Neural crest cell (in vitro differentiated cells): ENCODE measurements at regions not wholly inside any gene's neighbourhood (a gene's known extent, or its start where the extent isn't known, plus 50 kb on each side); places are given as distances from the start of the nearest gene placed in this dataset.

Experiments used
- DNase-seq: peaks from one replicate; pipeline ENCODE4 v3.0.0; 2021; ENCODE audit warnings: low read depth, mixed read lengths, low spot score
- H3K27ac Mint-ChIP-seq: one replicate; pipeline ENCODE4 v1.8.0; 2021; ENCODE audit warnings: mild to moderate bottlenecking, mixed read lengths; ENCODE audit not compliant: unreplicated experiment
- H3K27me3 Mint-ChIP-seq: 2 replicates; pipeline ENCODE4 v1.8.0; 2021; ENCODE audit warnings: low read depth, mild to moderate bottlenecking, mixed read lengths
- H3K36me3 Mint-ChIP-seq: 2 replicates; pipeline ENCODE4 v1.8.0; 2021; ENCODE audit warnings: low read depth, mild to moderate bottlenecking, mixed read lengths
- H3K4me1 Mint-ChIP-seq: 2 replicates; pipeline ENCODE4 v1.8.0; 2021; ENCODE audit warnings: mixed read lengths
- H3K4me3 Mint-ChIP-seq: one replicate; pipeline ENCODE4 v1.8.0; 2021; ENCODE audit warnings: mild to moderate bottlenecking, mixed read lengths
- H3K9me3 Mint-ChIP-seq: 2 replicates; pipeline ENCODE4 v1.8.0; 2021; ENCODE audit warnings: mixed read lengths
- CTCF ChIP-seq: fragments of 200-600 bp; sonication (generic); conservative IDR thresholded peaks from 2 replicates; pipeline ENCODE4 v1.5.0; 2021; ENCODE audit warnings: antibody characterized with exemption, mild to moderate bottlenecking

GRCh38 chr7:98565103-98565502 is 52.0 kb upstream of the NPTX2 start:
- Mint-ChIP-seq H3K4me3 (peak overlapping the region; percentile 16), H3K27me3 (peaks cover 42% of the 10 kb centered on the region), H3K9me3 (peaks cover 5% of the 10 kb centered on the region), H3K4me1 (peaks cover 43% of the 10 kb centered on the region), H3K27ac (peak overlapping the region; percentile 10), H3K36me3 (no peaks in the 10 kb centered on the region)
- DNase-seq: no peak
- no peak for TF ChIP-seq CTCF

- DNase-seq: no peak
- Mint-ChIP-seq H3K36me3 (peaks cover 2% of the 10 kb centered on the region), H3K27me3 (peaks cover 40% of the 10 kb centered on the region), H3K4me1 (peaks cover 26% of the 10 kb centered on the region), H3K9me3 (peaks cover 8% of the 10 kb centered on the region), H3K4me3 (no peak overlapping the region), H3K27ac (no peak overlapping the region)
- TF ChIP-seq CTCF: no peak
These were observed 54.1 kb upstream of the NPTX2 start for GRCh38 chr7:98562871-98563495.

DNA sequence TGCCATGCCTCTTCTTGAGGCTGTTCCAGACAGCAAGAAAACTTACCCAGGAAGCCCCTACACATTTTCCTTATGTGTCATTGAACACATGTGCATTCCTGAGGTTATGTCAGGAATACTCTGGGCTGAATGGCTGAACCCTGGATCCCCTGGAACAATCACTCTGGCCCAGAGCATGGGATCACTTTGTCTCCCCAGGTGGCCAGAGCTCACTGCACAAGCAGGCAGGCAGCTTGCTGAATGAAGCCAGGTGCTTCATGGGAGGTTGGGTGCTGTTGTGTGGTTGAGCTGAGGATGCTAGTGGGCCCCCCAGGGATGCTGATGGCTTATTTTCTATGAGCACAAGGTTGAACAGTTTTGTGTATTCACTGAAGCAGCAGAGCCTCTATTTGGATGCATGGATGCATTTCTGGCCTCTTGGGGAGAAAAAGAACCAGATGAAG is 54.7 kb upstream of the NPTX2 start:
- Mint-ChIP-seq H3K4me3 (no peak overlapping the region), H3K27ac (no peak overlapping the region), H3K27me3 (peaks cover 40% of the 10 kb centered on the region), H3K36me3 (peaks cover 2% of the 10 kb centered on the region), H3K4me1 (peaks cover 24% of the 10 kb centered on the region), H3K9me3 (peaks cover 8% of the 10 kb centered on the region)
- no peak for TF ChIP-seq CTCF
- no peak for DNase-seq

DNA sequence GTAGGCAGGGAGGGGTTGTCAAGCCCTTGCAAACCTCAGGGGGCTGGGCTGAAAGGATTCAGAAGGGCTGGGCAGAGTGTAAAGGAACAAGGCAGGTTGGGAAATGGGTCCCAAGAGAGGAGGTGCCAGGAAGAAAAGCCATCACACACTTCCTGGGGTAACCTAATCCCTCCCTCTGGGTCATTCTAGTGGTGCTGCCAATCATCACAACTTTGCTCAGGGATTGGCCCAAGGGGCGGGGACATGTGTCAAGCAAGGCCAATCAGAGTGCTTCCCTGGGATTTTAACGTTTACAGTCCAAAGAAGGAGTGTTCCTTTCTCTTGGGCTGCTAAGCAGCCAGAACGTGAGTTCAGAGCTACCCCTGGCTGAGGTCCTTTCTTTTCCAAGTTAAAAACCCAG is 57.1 kb upstream of the NPTX2 start:
- TF ChIP-seq CTCF: no peak
- no peak overlapping the region for H3K27ac Mint-ChIP-seq
- peaks cover 45% of the 10 kb centered on the region for H3K27me3 Mint-ChIP-seq
- H3K9me3 Mint-ChIP-seq: peaks cover 7% of the 10 kb centered on the region
- H3K36me3 Mint-ChIP-seq: peaks cover 2% of the 10 kb centered on the region
- peaks cover 4% of the 10 kb centered on the region for H3K4me1 Mint-ChIP-seq
- no peak for DNase-seq
- H3K4me3 Mint-ChIP-seq: no peak overlapping the region

GRCh38 chr7:98559219-98559618 is 57.9 kb upstream of the NPTX2 start:
- Mint-ChIP-seq H3K4me1 (no peaks in the 10 kb centered on the region), H3K9me3 (peaks cover 3% of the 10 kb centered on the region), H3K36me3 (peaks cover 2% of the 10 kb centered on the region), H3K4me3 (no peak overlapping the region), H3K27me3 (peaks cover 45% of the 10 kb centered on the region), H3K27ac (no peak overlapping the region)
- no peak for TF ChIP-seq CTCF
- no peak for DNase-seq
